HG03066 (cell line): ENCODE measurements at regions not wholly inside any gene's neighbourhood (a gene's known extent, or its start where the extent isn't known, plus 50 kb on each side); places are given as distances from the start of the nearest gene placed in this dataset.
"Not testable (repeated sequence)": the region's sequence is repeated elsewhere in the genome, so short reads cannot be mapped to it uniquely, and the experiment has no call there.

Source experiments
- ATAC-seq: cut with Tn5 transposase; IDR thresholded peaks from one replicate; pipeline ENCODE4 v1.9.1; 2021; ENCODE audit warnings: low read depth; ENCODE audit not compliant: unreplicated experiment

DNA sequence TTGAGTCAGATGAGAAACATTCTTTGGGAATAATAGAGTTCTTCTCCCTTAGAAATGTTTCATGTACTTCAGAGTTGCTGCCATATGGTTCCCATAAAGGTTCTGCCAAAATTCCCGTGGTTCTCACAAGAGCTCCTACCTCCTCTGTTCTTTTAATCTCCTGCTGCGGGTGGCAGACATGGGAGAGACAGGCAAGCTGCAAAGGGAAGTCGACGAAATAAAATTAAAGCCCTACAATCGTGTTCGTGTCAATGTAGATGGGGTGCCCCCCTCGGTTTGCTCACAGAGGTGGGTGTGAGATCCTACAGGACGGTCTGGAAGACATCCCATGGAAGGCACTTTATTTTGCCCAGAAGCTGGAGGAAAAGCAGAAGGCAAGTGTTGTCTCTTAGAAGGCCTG, 276.0 kb downstream of the RWDD3 start:
- ATAC-seq = no peak

DNA sequence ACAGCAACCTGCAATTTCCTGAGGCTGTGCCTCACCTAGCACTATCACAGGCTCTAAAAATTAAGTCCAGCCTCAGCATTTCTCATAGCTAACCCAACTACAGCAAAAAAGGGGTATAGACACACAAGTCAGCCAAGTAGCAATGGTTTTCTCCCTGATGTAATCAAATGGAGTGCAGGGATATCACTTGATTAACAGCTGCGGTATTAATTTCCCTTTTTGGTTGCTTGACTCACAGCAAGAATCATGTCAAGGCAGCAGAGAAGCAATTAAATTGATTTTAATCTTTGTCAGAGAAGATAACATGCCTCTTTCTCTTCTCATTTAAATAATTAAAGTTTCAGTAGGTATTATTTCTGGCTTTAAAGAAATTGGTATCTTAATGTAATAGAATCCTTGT, 278.9 kb downstream of the RWDD3 start:
- ATAC-seq = no peak

DNA sequence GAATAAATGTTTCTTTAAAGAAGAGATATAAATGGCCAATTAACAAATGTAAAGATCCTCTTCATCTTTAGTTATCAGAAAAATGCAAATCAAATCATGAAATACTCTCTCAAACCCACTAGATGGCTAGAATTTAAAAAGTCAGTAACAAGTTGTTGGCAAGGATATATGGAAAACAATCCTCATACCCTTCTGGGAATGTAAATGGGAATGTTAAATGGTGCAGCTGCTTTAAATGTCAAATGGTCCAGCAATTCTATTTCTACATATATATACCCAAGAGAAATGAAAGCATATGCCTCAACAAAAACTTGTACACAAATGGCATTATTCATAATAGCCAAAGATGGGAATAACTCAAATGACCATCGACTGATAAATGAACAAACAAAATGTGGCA, 283.5 kb downstream of the RWDD3 start:
- no peak for ATAC-seq

DNA sequence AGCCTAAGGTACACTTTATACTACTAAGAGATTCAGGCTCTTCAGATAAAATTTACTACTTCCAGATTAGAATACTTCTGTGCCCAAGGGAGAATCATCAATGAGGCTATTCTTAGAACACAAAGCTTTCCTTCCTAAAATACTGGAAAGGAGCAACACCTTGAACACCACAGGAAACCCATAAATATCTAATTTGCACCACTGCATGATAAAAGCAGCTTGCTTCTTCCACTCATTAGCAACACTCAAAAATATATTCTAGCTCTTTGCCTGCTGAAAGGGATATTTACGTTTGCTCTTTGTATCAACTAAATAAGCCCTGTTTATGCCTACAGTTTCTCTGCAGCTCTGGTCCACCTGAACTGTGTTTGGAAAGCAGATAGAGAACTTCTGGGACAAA, 284.3 kb downstream of the RWDD3 start:
- ATAC-seq = no peak

DNA sequence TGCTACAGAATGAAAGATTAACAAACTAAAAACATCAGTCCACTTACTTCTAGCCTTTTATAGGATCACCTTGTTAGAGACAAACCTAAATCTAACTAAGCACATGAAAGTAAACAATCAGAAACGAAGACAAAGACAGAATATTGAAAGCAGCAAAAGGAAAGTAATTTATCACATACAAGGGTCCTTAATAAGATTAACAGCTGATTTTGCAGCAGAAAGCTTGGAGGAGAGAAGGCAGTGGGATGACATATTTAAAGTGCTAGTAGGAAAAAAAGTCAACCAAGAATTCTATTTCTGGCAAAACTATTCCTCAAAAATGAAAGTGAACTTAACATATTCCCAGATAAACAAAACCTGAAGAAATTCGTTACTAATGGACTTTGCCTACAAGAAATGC, 286.4 kb downstream of the RWDD3 start:
- ATAC-seq = no peak

DNA sequence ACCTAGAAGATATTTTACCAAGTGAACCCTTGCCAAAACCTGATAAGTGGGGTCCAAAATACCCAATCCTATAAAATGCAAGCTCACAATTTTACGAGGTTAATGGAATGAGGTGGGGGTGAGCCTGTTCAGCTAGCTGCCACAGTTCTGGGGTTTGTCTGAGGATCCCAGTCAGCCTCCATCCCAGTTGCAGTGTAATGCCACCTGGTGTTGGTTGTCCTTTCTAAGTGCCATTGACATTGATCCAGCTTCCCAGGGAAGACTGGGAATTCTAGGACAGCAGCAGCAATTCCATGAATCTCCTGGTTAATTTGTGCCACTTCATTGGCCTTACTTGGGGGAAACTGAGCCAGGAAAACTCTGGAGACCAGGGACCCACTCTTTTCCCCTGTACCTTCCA, 298.3 kb downstream of the RWDD3 start:
- ATAC-seq = no peak

DNA sequence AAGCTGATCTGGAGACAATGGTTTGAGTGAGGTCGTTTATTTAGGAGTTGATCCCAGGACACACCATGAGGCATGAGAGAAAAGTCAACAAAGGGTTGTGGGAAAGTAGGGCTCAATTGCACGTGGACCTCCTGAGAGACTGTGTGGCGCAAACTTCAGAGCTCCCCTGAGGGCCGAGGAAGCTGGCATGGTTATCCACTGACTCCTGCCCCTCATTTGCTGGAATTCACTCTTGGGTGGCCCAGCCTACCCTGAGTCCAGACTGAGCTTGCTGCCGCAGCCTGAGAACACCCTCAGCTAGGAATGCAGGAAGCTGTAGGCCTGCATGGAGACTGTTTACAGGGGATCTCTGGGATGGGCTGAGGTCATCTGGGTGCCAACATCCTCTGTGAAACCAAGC, 301.0 kb downstream of the RWDD3 start:
- no peak for ATAC-seq

DNA sequence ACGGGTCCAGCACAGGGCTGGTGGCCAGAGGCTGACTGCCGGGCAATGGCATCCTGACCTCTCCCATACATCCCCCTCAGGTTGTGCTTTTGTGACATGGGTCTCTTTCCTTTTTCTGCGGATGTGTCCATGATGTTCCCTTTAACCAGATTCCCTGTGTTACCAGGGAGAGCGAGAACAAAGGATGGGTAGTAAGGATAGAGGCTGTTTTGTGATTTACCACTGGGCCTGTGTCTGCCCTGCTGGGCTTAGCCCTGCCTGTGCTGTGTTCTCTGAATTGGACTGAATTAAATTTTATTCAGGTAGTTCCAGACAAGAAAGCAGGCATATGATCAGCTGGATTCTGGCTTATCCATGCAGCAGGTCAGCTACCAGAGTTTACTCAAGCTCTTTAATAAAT, 301.6 kb downstream of the RWDD3 start:
- ATAC-seq = no peak

DNA sequence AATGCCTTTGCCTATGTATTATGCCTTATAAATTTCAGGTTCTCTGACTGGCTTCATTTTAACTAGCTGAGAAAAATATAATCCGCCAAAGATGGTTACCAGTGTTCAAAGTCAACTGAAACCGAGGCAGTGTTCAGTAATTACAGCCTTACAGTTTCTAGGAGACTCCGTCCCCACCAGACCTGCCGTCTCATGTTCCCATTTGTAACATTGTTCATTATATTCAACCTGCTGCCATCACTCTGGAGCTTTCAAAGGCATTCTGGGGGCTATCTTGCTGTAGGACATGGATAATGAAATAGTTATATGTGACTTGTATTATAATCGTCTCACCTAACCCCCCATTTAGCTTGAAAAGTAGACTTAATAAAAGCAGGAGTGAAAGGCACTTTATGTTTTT, 302.5 kb downstream of the RWDD3 start:
- ATAC-seq = no peak

DNA sequence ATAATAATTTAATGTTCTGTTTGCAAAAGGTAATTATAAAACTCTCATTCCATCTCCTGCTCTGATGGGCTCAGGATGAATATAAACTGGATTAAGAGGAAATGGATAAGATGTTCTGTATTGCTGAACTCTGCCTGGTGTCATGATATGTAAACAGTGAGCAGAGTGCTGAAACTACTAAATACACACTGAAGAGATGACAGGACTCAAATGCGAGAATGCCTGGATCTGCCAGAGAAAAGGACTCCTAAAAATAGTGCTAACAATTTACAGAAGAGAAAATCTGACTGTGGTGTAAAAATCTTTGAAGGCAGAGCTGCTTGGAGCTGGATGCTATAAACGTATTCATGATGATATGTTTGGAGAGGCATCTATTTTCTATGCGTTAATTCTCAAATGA, 303.2 kb downstream of the RWDD3 start:
- ATAC-seq = no peak

DNA sequence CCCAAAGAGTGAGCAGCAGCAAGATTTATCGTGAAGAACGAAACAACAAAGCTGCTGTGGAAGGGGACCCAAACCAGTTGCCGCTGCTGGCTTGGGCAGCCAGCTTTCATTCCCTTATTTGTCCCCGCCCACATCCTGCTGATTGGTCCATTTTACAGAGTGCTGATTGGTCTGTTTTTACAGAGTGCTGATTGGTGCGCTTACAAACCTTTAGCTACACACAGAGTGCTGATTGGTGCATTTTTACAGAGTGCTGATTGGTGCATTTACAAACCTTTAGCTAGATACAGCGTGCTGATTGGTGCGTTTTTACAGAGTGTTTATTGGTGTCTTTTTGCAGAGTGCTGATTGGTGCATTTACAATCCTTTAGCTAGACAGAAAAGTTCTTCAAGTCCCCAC, 304.2 kb downstream of the RWDD3 start:
- ATAC-seq = not testable (repeated sequence)

DNA sequence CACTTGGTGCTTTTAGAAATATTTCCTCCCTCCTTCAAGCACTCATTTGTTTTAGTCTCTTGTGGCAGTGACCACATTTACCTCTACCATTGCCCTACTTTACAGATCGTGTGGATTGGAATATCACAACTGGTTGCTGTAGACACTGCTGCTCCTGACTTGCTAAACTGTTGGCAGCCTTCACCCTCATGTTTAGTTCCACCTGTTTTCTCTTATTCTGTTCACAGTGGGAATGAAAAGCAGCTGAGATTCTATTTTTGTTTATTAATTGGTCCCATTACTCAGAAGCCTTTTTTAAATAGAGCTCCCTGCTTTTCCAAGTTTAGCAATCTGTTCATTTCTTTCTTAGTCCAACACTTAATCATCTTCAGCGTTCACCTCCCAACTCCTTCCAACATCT, 308.9 kb downstream of the RWDD3 start:
- no peak for ATAC-seq

DNA sequence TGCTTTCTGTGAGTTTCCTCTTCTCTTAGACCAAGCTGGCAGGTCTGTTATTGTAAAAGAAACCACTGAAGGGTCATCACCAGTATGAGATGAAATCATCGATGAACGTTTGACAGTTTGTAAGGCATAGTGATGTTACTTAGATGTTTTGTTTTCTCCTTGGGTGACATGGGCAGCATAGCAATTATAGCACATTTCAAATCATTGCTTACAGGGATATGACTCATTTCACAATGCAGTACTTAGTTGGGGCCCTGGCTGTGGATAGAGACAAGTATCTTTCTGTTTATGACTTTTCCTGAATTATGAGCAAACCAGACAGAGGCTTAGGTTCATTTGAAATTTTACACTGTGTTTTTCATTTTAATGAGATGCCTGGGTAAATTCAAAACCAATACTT, 313.0 kb downstream of the RWDD3 start:
- ATAC-seq = no peak

DNA sequence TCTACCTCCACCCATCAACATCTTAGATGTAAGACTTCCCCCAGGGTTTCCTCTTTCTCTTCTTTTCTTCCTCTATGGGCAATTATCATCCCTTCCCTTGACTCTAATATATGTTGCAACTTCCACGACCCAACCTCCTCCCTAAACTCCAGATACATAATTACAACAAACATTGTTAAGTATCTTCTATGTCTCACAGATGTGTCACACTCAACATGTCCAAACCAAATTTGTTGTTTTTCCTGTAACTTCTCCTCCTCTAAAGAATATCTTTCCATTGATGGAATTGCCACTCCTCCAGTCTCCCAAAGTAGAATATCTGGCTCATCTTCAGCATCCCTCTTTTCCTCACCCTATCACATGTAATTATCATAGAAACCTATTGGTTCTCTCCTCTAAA, 314.2 kb downstream of the RWDD3 start:
- no peak for ATAC-seq

DNA sequence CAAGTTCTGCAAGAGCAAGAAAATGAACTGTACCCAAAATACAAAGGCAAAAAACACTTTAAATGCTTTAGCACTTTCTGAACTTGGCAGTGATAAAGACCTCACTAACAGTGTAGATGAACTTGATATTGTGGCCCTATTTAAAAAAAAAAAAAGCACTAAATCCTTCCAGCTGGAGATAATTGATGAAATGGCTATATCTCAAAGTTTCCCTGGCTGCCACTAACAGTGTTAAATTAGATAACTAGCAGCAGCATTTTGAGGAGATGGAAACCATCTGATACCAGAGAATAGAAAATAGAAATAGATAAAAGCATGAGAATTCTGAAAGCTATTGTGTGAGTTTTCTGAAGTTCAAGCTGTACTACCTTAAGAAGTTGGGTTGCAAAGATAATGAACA, 317.2 kb downstream of the RWDD3 start:
- ATAC-seq = no peak

DNA sequence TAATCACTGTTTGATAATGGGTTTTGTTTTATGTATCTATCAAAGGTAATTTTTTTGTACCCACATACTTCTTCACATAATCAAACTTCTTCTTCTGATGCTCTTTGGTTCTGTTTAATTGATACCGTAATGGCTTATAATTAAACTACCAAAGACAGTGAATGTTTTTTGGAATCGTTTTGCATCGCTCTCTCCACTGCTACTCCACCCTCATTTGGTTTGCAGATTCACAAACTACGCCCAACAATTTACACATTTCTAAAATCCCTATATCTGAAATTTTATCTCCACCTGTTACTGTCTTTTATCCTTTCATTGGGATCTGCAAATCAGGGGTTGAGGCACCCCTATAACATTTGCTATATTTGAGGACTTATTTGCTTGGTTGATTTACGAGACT, 319.6 kb downstream of the RWDD3 start:
- ATAC-seq = no peak

DNA sequence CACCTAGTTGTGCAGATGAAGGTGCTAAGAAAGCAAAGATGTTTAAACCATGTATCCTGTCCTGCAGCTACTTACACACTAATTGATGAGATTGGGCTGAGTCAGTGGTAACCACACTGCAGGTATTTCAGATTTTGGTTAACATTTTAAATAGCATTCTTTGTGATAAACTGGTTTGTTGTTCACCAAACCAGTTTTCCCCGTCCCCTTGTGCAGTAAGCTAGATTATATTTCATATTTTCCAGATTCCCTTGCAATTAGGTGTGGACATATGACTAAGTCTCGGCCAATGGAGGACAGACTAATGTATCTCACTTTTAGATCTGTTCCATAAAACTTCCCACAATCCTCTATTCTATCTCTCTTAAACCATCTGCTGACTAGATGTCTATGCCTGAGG, 320.4 kb downstream of the RWDD3 start:
- ATAC-seq = no peak

DNA sequence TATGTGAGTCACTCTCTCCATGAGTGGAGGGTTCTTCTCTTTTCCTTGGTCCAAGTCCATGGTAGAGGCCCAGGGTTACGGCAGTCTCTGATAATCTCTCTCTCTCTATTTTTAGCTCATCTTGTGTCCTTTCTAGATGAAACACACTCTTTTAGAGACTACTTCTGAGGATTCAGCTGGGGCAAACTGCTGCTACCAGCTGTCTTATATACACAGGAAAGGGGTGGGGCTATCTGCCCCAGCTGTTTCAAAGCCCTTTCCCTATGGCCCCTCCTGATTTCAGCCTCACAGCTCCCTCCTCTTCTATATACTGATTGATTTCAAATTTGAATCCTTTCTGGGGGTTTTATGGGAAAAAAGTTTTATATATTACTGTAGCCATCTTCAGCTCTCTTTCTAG, 324.8 kb downstream of the RWDD3 start:
- ATAC-seq = no peak

DNA sequence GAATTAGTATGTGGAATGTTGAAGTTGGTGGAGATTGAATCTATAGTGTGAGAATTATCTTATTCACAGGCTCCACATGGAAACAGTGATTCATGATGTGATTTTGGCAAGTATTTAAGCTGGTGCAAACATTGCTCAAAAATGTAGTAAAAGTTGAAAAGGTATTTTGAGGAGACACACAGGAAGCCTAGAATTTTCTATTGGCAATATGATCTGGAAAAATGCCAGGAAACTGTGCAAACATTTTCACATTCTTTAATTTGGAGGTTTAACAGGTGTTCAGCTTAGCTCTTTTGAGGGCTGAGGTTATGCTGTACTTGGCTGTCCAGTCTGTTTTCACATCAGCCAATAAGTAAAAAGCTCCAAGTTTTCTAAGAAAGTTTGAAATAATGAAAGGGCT, 327.3 kb downstream of the RWDD3 start:
- ATAC-seq = no peak

DNA sequence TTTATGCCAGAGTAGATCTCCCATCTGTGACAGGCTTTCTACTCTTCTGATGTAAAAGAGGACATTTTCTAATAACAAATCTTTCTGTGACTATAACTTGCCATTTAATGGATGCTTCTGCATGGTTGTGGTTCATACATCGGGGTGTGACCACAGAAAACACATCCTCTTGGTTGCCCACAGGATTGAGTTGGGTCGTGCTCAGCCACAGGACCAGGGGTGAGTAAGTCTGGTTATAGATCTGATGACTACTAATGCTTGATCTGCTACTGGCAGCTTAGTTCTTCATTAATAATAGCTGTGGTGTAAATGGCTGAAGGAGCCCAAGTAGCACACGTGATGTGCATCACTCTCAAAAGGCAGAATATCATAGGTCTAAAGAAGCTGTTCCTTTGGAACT, 328.2 kb downstream of the RWDD3 start:
- ATAC-seq = no peak

DNA sequence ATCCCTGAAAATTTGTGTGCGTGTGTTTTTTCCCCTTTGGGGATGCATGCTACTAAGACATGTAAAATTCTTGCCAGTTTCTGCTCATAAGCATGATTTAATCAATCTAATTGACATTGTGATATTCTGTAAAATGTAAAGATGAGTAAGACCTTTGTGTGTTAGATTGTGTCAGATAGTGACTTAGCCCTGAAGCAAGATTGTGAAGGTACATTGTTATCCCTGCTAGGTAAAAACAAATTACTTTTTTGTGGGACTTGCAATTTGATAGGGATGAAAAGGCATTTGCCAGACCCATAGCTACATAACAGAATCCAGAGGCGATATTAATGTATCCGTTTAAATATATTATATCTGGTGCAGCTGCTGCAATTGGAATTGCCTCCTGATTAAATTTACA, 338.0 kb downstream of the RWDD3 start:
- no peak for ATAC-seq

DNA sequence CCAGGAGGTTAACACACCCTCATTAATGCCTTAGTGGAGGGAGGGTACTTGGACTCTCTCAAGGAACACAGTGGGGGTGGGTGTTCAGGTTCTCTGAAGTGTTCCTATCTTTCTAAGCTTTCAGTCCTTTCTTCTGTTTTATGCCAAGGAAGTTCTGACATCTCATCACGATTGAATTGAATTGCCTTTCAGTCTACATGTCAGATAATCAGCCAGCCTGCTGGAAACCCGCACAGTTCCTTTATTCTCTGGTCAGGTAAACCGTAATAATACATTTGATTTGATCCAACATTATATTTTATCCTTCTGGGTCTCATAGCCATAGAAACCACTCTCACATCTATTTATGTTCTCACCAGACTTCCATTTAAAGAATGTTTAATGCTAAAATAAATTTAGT, 339.0 kb downstream of the RWDD3 start:
- no peak for ATAC-seq

DNA sequence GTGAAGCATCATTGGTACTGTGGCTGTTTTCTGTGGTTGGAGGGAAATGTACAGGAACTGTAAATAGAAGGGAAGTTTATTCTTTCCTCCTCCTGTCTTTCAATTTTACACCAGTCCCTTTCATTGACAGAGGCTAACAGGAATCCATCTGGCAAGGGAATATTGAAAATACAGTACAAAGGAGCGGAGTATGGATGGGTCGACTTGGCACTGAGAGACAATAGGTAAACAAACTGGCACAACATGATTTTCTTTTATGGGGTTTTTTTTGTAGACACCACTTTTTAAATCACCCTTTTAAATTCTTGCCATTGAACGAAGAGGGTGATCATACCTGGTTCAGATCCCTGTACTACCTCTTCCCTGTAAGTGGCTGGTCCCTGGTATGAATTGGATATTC, 341.3 kb downstream of the RWDD3 start:
- ATAC-seq = no peak

DNA sequence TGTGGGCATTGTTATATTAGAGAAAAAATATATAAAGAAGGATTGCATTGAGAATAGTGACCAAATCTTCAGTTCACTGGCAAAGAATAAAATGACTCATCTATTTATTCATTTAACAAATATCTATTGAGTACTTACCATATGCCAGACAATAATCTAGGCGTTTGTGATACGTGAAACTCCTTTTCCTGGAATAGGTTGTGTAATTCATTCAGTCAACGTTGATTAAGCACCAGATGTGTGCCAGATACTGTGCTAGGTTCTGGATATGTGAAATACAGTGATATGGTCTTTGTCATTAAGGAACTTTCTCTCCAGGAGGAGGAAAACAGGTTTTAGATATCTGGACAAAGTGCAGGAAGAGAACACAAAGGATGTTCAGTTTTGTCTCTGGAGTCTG, 344.5 kb downstream of the RWDD3 start:
- no peak for ATAC-seq
